ENCODE measurements at regions not wholly inside any gene's neighbourhood (a gene's known extent, or its start where the extent isn't known, plus 50 kb on each side); places are given as distances from the start of the nearest gene placed in this dataset.

- Histone ChIP-seq H3K4me3 (replicated peaks; ENCODE audit: insufficient read depth, low read length) (no peak overlapping the region), H3K27ac (replicated peaks) (no peak overlapping the region), H3K27me3 (ENCODE audit: insufficient read depth, poor library complexity, severe bottlenecking) (no peaks in the 10 kb centered on the region)
- TF ChIP-seq REST (IDR thresholded peaks at IDR 0.05; ENCODE audit: insufficient replicate concordance, low read depth) = no peak
- TF ChIP-seq SPI1 (IDR thresholded peaks at IDR 0.05; ENCODE audit: borderline replicate concordance, low read depth) = no peak
- TF ChIP-seq POLR2AphosphoS5 (IDR thresholded peaks at IDR 0.05; ENCODE audit: low read depth) = no peak
- TF ChIP-seq CTCF (IDR thresholded peaks at IDR 0.05; ENCODE audit: insufficient read depth, low read length) = no peak
- TF ChIP-seq GABPA (IDR thresholded peaks at IDR 0.05; ENCODE audit: low read depth) = no peak
- no peak for DNase-seq (ENCODE audit: low read depth in 1 of 2, low spot score in 1 of 2)
Observed at GRCh38 chr2:238653431-238654109, 194.3 kb upstream of the TWIST2 start.

GRCh38 chr2:238654479-238655197, 193.2 kb upstream of the TWIST2 start:
- H3K27me3 ChIP-seq (ENCODE audit: insufficient read depth, poor library complexity, severe bottlenecking) = no peaks in the 10 kb centered on the region
- no peak overlapping the region for H3K27ac ChIP-seq (replicated peaks)
- no peak for DNase-seq (ENCODE audit: low read depth in 1 of 2, low spot score in 1 of 2)
- no peak for TF ChIP-seq GABPA (IDR thresholded peaks at IDR 0.05; ENCODE audit: low read depth)
- no peak for TF ChIP-seq CTCF (IDR thresholded peaks at IDR 0.05; ENCODE audit: insufficient read depth, low read length)
- no peak overlapping the region for H3K4me3 ChIP-seq (replicated peaks; ENCODE audit: insufficient read depth, low read length)

- Histone ChIP-seq H3K4me3 (replicated peaks; ENCODE audit: insufficient read depth, low read length) (no peak overlapping the region), H3K27ac (replicated peaks) (no peak overlapping the region), H3K27me3 (ENCODE audit: insufficient read depth, poor library complexity, severe bottlenecking) (no peaks in the 10 kb centered on the region)
- DNase-seq (ENCODE audit: low read depth in 1 of 2, low spot score in 1 of 2) = no peak
- TF ChIP-seq CTCF (IDR thresholded peaks at IDR 0.05; ENCODE audit: insufficient read depth, low read length) = no peak
Observed at GRCh38 chr2:238655198-238655860, 192.6 kb upstream of the TWIST2 start.

GRCh38 chr2:238655974-238656722, 191.7 kb upstream of the TWIST2 start:
- DNase-seq (ENCODE audit: low read depth in 1 of 2, low spot score in 1 of 2) = no peak
- TF ChIP-seq CTCF (IDR thresholded peaks at IDR 0.05; ENCODE audit: insufficient read depth, low read length) (no peak), SPI1 (IDR thresholded peaks at IDR 0.05; ENCODE audit: borderline replicate concordance, low read depth) (no peak), POLR2AphosphoS5 (IDR thresholded peaks at IDR 0.05; ENCODE audit: low read depth) (no peak), REST (IDR thresholded peaks at IDR 0.05; ENCODE audit: insufficient replicate concordance, low read depth) (no peak), GABPA (IDR thresholded peaks at IDR 0.05; ENCODE audit: low read depth) (no peak)
- Histone ChIP-seq H3K27ac (replicated peaks) (no peak overlapping the region), H3K27me3 (ENCODE audit: insufficient read depth, poor library complexity, severe bottlenecking) (no peaks in the 10 kb centered on the region), H3K4me3 (replicated peaks; ENCODE audit: insufficient read depth, low read length) (no peak overlapping the region)

Data from HL-60 (cell line).